ENCODE measurements at regions not wholly inside any gene's neighbourhood (a gene's known extent, or its start where the extent isn't known, plus 50 kb on each side); places are given as distances from the start of the nearest gene placed in this dataset.

DNA sequence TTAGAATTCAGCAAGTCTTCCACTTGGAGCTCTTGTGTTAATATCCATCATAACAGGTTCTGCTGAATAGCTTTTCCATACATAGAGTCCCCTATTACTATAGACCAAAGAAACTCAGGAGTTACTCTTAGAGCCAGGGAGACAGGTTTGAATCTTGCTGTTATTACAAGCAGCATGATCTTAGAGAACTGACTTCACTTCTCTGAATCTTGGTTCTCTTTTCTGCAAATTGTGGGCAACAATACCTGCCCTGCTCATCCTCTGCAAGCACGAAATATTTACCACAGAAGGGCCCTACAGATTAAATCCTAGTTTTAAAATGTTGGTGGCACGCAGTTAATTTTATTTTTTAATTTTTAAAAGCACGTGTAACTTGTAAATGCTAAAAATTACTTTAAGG is 111.7 kb downstream of the TLR4 start:
- H3K23me2 ChIP-seq (ENCODE audit: insufficient read length, low read depth, low read length, poor library complexity, severe bottlenecking), result no peaks in the 10 kb centered on the region
- no peak overlapping the region for H4K91ac ChIP-seq (ENCODE audit: insufficient read length, low read depth, low read length)
- TF ChIP-seq, protein P1, sequence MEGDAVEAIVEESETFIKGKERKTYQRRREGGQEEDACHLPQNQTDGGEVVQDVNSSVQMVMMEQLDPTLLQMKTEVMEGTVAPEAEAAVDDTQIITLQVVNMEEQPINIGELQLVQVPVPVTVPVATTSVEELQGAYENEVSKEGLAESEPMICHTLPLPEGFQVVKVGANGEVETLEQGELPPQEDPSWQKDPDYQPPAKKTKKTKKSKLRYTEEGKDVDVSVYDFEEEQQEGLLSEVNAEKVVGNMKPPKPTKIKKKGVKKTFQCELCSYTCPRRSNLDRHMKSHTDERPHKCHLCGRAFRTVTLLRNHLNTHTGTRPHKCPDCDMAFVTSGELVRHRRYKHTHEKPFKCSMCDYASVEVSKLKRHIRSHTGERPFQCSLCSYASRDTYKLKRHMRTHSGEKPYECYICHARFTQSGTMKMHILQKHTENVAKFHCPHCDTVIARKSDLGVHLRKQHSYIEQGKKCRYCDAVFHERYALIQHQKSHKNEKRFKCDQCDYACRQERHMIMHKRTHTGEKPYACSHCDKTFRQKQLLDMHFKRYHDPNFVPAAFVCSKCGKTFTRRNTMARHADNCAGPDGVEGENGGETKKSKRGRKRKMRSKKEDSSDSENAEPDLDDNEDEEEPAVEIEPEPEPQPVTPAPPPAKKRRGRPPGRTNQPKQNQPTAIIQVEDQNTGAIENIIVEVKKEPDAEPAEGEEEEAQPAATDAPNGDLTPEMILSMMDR (conservative IDR thresholded peaks at IDR 0.05), result no peak
- H3K23ac ChIP-seq (ENCODE audit: insufficient read length, low read depth, low read length), result no peak overlapping the region
- no peak overlapping the region for H2AK5ac ChIP-seq (ENCODE audit: insufficient read length, low read length)
- Mint-ChIP-seq H3K4me1 (no peaks in the 10 kb centered on the region), H3K4me3 (no peak overlapping the region), H3K36me3 (ENCODE audit: insufficient read depth in 1 of 3, low read depth in 3 of 3) (no peaks in the 10 kb centered on the region), H3K27me3 (ENCODE audit: low read depth) (no peaks in the 10 kb centered on the region), H3K9me3 (no peaks in the 10 kb centered on the region), H3K27ac (no peak overlapping the region)
- H2BK15ac ChIP-seq (ENCODE audit: low read depth, low read length), result no peak overlapping the region
- H3K4me1 ChIP-seq (ENCODE audit: insufficient read depth, low read length), result 0 out of 2 replicates have a peak, but pooled peaks cover 2% of the 10 kb centered on the region
- no peak overlapping the region for H2AFZ ChIP-seq (ENCODE audit: low read length)
- H4K8ac ChIP-seq (replicated peaks; ENCODE audit: insufficient read length, low read depth, low read length), result no peak overlapping the region
- H3K56ac ChIP-seq (ENCODE audit: insufficient read length, low read depth, low read length), result no peak overlapping the region
- whole genome bisulfite sequencing (ENCODE audit: extremely low coverage, insufficient read length, low lambda C conversion rate), result no CpG with 5 or more reads among the region's 3 CpGs
- H2BK5ac ChIP-seq (ENCODE audit: insufficient read length, low read length), result no peak overlapping the region
- no peak overlapping the region for H2BK120ac ChIP-seq (ENCODE audit: low read depth, low read length, poor library complexity, severe bottlenecking)
- no peak overlapping the region for H3K14ac ChIP-seq (ENCODE audit: insufficient read depth, low read length)
- no peaks in the 10 kb centered on the region for H3K9me3 ChIP-seq (ENCODE audit: control insufficient read depth, low read depth, low read length)
- H2BK12ac ChIP-seq (ENCODE audit: insufficient read length, low read depth, low read length), result no peak overlapping the region
- no peak overlapping the region for H3K18ac ChIP-seq (ENCODE audit: insufficient read length, low read depth, low read length)
- H3T11ph ChIP-seq (ENCODE audit: low read length), result no peak overlapping the region
- H3K9ac ChIP-seq (ENCODE audit: extremely low read depth, insufficient read length, low read length), result no peak overlapping the region
- no peak overlapping the region for H3K4me2 ChIP-seq (ENCODE audit: insufficient read depth, insufficient read length, low read length)
- H4K20me1 ChIP-seq (ENCODE audit: control insufficient read depth, insufficient read depth, insufficient read length), result no peaks in the 10 kb centered on the region
- H3K27ac ChIP-seq (ENCODE audit: insufficient read length, low read depth, low read length), result no peak overlapping the region
- H4K5ac ChIP-seq (ENCODE audit: insufficient read length, low read depth, low read length), result no peak overlapping the region
- no peak for DNase-seq
- H3K79me2 ChIP-seq (ENCODE audit: insufficient read depth, low read length), result no peaks in the 10 kb centered on the region
- no peak overlapping the region for H2BK20ac ChIP-seq (ENCODE audit: low read depth, low read length, poor library complexity, severe bottlenecking)
- H3K27me3 ChIP-seq (ENCODE audit: insufficient read depth, low read length), result no peaks in the 10 kb centered on the region
- H3K4ac ChIP-seq (ENCODE audit: low read depth, low read length), result no peak overlapping the region
- H3K79me1 ChIP-seq (ENCODE audit: insufficient read depth, low read depth, low read length, poor library complexity, severe bottlenecking), result no peaks in the 10 kb centered on the region

All from H9 (cell line).